ENCODE measurements at regions not wholly inside any gene's neighbourhood (a gene's known extent, or its start where the extent isn't known, plus 50 kb on each side); places are given as distances from the start of the nearest gene placed in this dataset.

- H3K36me3 Mint-ChIP-seq (ENCODE audit: low read depth, unreplicated experiment): no peaks in the 10 kb centered on the region
- no peak overlapping the region for H3K4me3 Mint-ChIP-seq (ENCODE audit: unreplicated experiment)
- H3K9me3 ChIP-seq (ENCODE audit: insufficient read depth, low read depth, low read length): no peaks in the 10 kb centered on the region
- H3K27ac ChIP-seq (ENCODE audit: low read depth, low read length): no peak overlapping the region
- FAIRE-seq: no peak
- no peak overlapping the region for H3K4me2 ChIP-seq (ENCODE audit: low read length)
- no peaks in the 10 kb centered on the region for H3K27me3 ChIP-seq (ENCODE audit: insufficient read depth, low read length)
- no peak overlapping the region for H2AFZ ChIP-seq (ENCODE audit: low read depth, low read length)
- no peaks in the 10 kb centered on the region for H3K79me2 ChIP-seq (ENCODE audit: insufficient read depth, low read length)
- peaks cover 2% of the 10 kb centered on the region for H3K9me3 Mint-ChIP-seq (ENCODE audit: unreplicated experiment)
- H4K20me1 ChIP-seq (ENCODE audit: insufficient read depth, low read length): no peaks in the 10 kb centered on the region
- H3K9ac ChIP-seq (ENCODE audit: low read length): no peak overlapping the region
- H3K27ac Mint-ChIP-seq (ENCODE audit: unreplicated experiment): no peak overlapping the region
- no peak overlapping the region for H3K4me3 ChIP-seq (ENCODE audit: insufficient read depth, low read depth, low read length)
- no peaks in the 10 kb centered on the region for H3K4me1 ChIP-seq (ENCODE audit: insufficient read depth, low read length)
- H3K27me3 Mint-ChIP-seq (ENCODE audit: low read depth, unreplicated experiment): no peaks in the 10 kb centered on the region
- no peaks in the 10 kb centered on the region for H3K36me3 ChIP-seq (ENCODE audit: insufficient read depth, low read length)
- TF ChIP-seq EZH2 (IDR thresholded peaks at IDR 0.05; ENCODE audit: insufficient read depth, low read length): no peak
- TF ChIP-seq, protein P1, sequence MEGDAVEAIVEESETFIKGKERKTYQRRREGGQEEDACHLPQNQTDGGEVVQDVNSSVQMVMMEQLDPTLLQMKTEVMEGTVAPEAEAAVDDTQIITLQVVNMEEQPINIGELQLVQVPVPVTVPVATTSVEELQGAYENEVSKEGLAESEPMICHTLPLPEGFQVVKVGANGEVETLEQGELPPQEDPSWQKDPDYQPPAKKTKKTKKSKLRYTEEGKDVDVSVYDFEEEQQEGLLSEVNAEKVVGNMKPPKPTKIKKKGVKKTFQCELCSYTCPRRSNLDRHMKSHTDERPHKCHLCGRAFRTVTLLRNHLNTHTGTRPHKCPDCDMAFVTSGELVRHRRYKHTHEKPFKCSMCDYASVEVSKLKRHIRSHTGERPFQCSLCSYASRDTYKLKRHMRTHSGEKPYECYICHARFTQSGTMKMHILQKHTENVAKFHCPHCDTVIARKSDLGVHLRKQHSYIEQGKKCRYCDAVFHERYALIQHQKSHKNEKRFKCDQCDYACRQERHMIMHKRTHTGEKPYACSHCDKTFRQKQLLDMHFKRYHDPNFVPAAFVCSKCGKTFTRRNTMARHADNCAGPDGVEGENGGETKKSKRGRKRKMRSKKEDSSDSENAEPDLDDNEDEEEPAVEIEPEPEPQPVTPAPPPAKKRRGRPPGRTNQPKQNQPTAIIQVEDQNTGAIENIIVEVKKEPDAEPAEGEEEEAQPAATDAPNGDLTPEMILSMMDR (IDR thresholded peaks at IDR 0.05; ENCODE audit: insufficient read depth, low read depth, low read length): no peak
- H3K4me1 Mint-ChIP-seq (ENCODE audit: low read depth, unreplicated experiment): no peaks in the 10 kb centered on the region
- no peak for DNase-seq (ENCODE audit: low read depth)
Measured at GRCh38 chr3:147958754-147959153, 549.6 kb downstream of the ZIC1 start.

DNA sequence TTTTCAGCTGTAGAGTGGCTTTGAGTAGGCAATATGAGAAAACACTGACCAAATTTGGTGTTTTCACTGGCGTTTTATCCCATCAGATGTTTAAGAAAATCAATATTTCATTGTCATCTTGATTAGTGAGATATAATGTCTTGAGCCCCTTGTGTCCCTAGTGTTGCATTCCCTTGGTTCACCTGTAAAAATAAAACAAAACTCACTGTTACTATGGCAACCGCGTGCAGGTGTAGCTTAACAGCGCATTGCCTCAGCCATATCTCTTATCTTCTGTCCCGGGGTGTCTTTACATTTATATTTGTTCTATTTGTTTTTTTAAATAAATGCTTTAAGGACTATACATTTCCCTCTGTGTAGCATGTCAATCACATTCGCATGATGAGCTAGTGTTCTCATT, 551.6 kb downstream of the ZIC1 start:
- Mint-ChIP-seq H3K4me1 (ENCODE audit: low read depth, unreplicated experiment) (no peaks in the 10 kb centered on the region), H3K4me3 (ENCODE audit: unreplicated experiment) (no peak overlapping the region), H3K27ac (ENCODE audit: unreplicated experiment) (no peak overlapping the region), H3K27me3 (ENCODE audit: low read depth, unreplicated experiment) (no peaks in the 10 kb centered on the region), H3K36me3 (ENCODE audit: low read depth, unreplicated experiment) (no peaks in the 10 kb centered on the region), H3K9me3 (ENCODE audit: unreplicated experiment) (peaks cover 2% of the 10 kb centered on the region)
- Histone ChIP-seq H3K4me2 (ENCODE audit: low read length) (no peak overlapping the region), H3K9me3 (ENCODE audit: insufficient read depth, low read depth, low read length) (no peaks in the 10 kb centered on the region), H3K36me3 (ENCODE audit: insufficient read depth, low read length) (no peaks in the 10 kb centered on the region), H3K9ac (ENCODE audit: low read length) (no peak overlapping the region), H2AFZ (ENCODE audit: low read depth, low read length) (no peak overlapping the region), H3K27ac (ENCODE audit: low read depth, low read length) (no peak overlapping the region), H3K79me2 (ENCODE audit: insufficient read depth, low read length) (no peaks in the 10 kb centered on the region), H3K27me3 (ENCODE audit: insufficient read depth, low read length) (no peaks in the 10 kb centered on the region), H4K20me1 (ENCODE audit: insufficient read depth, low read length) (no peaks in the 10 kb centered on the region), H3K4me3 (ENCODE audit: insufficient read depth, low read depth, low read length) (no peak overlapping the region), H3K4me1 (ENCODE audit: insufficient read depth, low read length) (no peaks in the 10 kb centered on the region)
- FAIRE-seq (no peak), DNase-seq (ENCODE audit: low read depth) (no peak)
- TF ChIP-seq, protein P1 (IDR thresholded peaks at IDR 0.05; ENCODE audit: insufficient read depth, low read depth, low read length): no peak

DNA sequence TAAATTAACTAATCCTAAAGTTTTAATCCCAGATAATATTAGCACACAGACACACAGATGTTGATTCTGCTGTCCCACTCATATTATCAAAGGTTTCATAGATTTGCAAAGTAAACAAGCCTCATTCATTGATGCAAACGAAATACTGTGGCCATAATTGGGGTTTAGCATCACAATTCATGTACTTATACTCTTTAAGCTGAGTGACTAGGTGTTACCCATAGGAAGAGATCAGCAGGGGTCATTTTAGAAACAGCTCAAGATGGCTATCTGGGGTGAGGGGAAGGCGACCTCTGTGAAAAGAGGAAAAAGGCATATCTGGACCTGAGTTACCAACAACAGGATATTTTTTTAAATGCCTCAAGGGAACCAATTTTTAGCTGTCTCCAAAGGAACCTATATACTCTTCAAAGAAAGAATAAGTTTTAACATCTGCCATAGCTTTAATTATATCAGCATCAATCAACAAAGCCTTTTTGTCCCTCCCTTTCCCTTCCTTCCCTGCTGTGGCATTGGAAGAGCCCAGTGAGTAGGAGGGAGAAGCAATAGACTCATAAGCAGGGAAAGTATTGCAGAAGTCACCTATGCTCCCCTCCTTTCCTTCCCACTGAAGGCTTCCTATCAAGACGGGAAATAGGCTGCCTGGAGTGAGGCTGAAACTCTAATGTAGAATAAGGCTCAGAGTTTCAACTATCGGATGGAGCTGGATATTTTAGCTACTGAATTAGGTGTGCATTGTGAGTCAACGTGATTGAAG, 553.4 kb downstream of the ZIC1 start:
- Histone ChIP-seq H3K4me3 (ENCODE audit: insufficient read depth, low read depth, low read length) (no peak overlapping the region), H3K9me3 (ENCODE audit: insufficient read depth, low read depth, low read length) (no peaks in the 10 kb centered on the region), H3K36me3 (ENCODE audit: insufficient read depth, low read length) (no peaks in the 10 kb centered on the region), H3K9ac (ENCODE audit: low read length) (no peak overlapping the region), H4K20me1 (ENCODE audit: insufficient read depth, low read length) (no peaks in the 10 kb centered on the region), H3K79me2 (ENCODE audit: insufficient read depth, low read length) (no peaks in the 10 kb centered on the region), H3K4me1 (ENCODE audit: insufficient read depth, low read length) (no peaks in the 10 kb centered on the region), H2AFZ (ENCODE audit: low read depth, low read length) (no peak overlapping the region), H3K27me3 (ENCODE audit: insufficient read depth, low read length) (no peaks in the 10 kb centered on the region), H3K27ac (ENCODE audit: low read depth, low read length) (no peak overlapping the region), H3K4me2 (ENCODE audit: low read length) (no peak overlapping the region)
- H3K4me1 Mint-ChIP-seq (ENCODE audit: low read depth, unreplicated experiment): no peaks in the 10 kb centered on the region
- H3K27ac Mint-ChIP-seq (ENCODE audit: unreplicated experiment): no peak overlapping the region
- H3K27me3 Mint-ChIP-seq (ENCODE audit: low read depth, unreplicated experiment): no peaks in the 10 kb centered on the region
- no peak for FAIRE-seq
- TF ChIP-seq, protein P1 (IDR thresholded peaks at IDR 0.05; ENCODE audit: insufficient read depth, low read depth, low read length): no peak
- no peak for TF ChIP-seq EZH2 (IDR thresholded peaks at IDR 0.05; ENCODE audit: insufficient read depth, low read length)
- DNase-seq (ENCODE audit: low read depth): no peak
- no peaks in the 10 kb centered on the region for H3K9me3 Mint-ChIP-seq (ENCODE audit: unreplicated experiment)
- H3K4me3 Mint-ChIP-seq (ENCODE audit: unreplicated experiment): no peak overlapping the region
- H3K36me3 Mint-ChIP-seq (ENCODE audit: low read depth, unreplicated experiment): no peaks in the 10 kb centered on the region
